ENCODE measurements at regions not wholly inside any gene's neighbourhood (a gene's known extent, or its start where the extent isn't known, plus 50 kb on each side); places are given as distances from the start of the nearest gene placed in this dataset.

DNA sequence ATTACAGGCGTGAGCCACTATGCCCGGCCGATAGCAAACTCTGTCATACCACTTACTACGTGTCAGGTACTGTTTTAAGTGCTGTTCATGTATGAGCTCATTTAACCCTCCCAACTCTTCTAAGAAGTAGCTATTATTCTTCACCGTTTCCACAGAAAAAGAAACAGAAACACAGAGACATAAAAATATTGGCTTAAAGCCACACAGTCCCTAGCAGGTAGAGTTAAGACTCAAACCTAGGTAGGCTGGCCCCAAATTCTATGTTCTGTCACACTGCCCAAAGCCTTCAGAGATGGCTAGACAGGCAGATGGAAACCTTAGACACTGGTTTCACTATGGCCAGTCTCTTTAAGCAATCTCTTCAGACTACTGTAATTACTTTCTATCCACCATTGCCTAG lies 149.8 kb upstream of the KCNMB2 start:
- H3K4me3 Mint-ChIP-seq (ENCODE audit: unreplicated experiment): no peak overlapping the region
- TF ChIP-seq, protein P1, sequence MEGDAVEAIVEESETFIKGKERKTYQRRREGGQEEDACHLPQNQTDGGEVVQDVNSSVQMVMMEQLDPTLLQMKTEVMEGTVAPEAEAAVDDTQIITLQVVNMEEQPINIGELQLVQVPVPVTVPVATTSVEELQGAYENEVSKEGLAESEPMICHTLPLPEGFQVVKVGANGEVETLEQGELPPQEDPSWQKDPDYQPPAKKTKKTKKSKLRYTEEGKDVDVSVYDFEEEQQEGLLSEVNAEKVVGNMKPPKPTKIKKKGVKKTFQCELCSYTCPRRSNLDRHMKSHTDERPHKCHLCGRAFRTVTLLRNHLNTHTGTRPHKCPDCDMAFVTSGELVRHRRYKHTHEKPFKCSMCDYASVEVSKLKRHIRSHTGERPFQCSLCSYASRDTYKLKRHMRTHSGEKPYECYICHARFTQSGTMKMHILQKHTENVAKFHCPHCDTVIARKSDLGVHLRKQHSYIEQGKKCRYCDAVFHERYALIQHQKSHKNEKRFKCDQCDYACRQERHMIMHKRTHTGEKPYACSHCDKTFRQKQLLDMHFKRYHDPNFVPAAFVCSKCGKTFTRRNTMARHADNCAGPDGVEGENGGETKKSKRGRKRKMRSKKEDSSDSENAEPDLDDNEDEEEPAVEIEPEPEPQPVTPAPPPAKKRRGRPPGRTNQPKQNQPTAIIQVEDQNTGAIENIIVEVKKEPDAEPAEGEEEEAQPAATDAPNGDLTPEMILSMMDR (IDR thresholded peaks at IDR 0.05): no peak
- H3K36me3 Mint-ChIP-seq (ENCODE audit: low read depth): no peaks in the 10 kb centered on the region
- no peak for DNase-seq (ENCODE audit: low spot score)
- H3K4me1 Mint-ChIP-seq (ENCODE audit: low read depth): peaks cover 49% of the 10 kb centered on the region
- H3K9me3 Mint-ChIP-seq (ENCODE audit: low read depth): peaks cover 3% of the 10 kb centered on the region
- no peak overlapping the region for H3K27ac Mint-ChIP-seq (ENCODE audit: unreplicated experiment)
- H3K27me3 Mint-ChIP-seq (ENCODE audit: low read depth): no peaks in the 10 kb centered on the region

DNA sequence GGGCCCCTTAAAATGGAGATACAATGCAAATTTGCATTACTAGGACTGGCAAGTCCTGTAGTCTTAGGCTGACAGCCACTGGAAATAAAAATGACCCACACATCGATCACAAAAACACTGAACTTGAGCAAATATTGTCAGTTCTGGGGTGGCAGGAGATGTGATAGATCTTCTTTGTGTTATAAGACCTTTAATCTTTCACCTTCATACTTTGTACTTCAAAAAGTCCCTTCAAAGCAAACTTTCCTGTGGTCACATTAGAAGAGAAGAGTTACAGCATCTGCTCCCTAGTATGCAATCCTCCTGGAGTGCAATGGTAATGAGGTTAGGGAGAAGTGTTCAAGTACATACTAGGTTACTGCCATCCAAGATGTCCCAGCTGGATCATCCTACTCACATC lies 149.4 kb upstream of the KCNMB2 start:
- Mint-ChIP-seq H3K4me3 (ENCODE audit: unreplicated experiment) (no peak overlapping the region), H3K9me3 (ENCODE audit: low read depth) (peaks cover 3% of the 10 kb centered on the region), H3K4me1 (ENCODE audit: low read depth) (peaks cover 44% of the 10 kb centered on the region), H3K27me3 (ENCODE audit: low read depth) (no peaks in the 10 kb centered on the region), H3K36me3 (ENCODE audit: low read depth) (no peaks in the 10 kb centered on the region), H3K27ac (ENCODE audit: unreplicated experiment) (no peak overlapping the region)
- TF ChIP-seq, protein P1 (IDR thresholded peaks at IDR 0.05): no peak
- no peak for DNase-seq (ENCODE audit: low spot score)

DNA sequence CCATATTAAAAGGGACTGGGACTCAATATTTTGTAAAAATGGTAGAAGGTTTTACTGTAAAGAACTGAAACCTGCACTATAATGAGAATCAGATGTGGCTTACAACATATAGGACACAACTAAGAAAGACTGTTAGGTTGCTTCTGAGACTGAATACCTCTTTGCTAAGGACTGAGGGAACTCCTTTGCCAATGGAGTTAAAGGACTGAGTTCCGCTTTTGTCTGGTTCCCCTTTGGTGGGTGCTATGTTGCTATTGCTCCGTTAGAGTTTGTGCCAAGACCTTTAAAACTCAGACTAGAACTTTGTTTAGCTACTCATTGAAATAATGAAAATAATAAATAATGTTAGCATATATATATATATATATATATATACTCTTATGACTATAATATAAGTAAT lies 147.8 kb upstream of the KCNMB2 start:
- H3K27me3 Mint-ChIP-seq (ENCODE audit: low read depth): no peaks in the 10 kb centered on the region
- peaks cover 3% of the 10 kb centered on the region for H3K9me3 Mint-ChIP-seq (ENCODE audit: low read depth)
- no peak for DNase-seq (ENCODE audit: low spot score)
- no peak overlapping the region for H3K4me3 Mint-ChIP-seq (ENCODE audit: unreplicated experiment)
- no peaks in the 10 kb centered on the region for H3K36me3 Mint-ChIP-seq (ENCODE audit: low read depth)
- no peak overlapping the region for H3K27ac Mint-ChIP-seq (ENCODE audit: unreplicated experiment)
- TF ChIP-seq, protein P1 (IDR thresholded peaks at IDR 0.05): no peak
- peaks cover 38% of the 10 kb centered on the region for H3K4me1 Mint-ChIP-seq (ENCODE audit: low read depth)

DNA sequence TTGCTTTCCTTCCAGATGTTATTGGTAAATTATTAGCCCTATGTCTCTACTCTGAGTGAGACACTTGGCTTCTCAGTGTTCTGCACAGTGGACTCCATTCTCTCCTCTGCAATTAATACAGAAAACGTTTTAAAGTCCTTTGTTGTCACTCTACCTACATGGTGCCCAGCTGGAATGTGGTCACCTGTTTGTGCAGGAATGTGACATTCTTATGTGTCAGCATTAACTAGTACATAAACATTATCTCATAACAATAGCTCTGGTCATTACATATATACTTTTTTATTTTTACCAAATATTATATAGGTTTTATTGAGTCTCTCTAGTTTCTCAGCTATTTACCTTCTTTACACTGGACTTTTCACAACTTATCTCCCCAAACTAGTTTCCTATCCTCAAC lies 147.0 kb upstream of the KCNMB2 start:
- Mint-ChIP-seq H3K27me3 (ENCODE audit: low read depth) (no peaks in the 10 kb centered on the region), H3K9me3 (ENCODE audit: low read depth) (peaks cover 6% of the 10 kb centered on the region), H3K36me3 (ENCODE audit: low read depth) (no peaks in the 10 kb centered on the region), H3K4me1 (ENCODE audit: low read depth) (peaks cover 38% of the 10 kb centered on the region), H3K27ac (ENCODE audit: unreplicated experiment) (no peak overlapping the region), H3K4me3 (ENCODE audit: unreplicated experiment) (no peak overlapping the region)
- TF ChIP-seq, protein P1 (IDR thresholded peaks at IDR 0.05): no peak
- DNase-seq (ENCODE audit: low spot score): no peak

DNA sequence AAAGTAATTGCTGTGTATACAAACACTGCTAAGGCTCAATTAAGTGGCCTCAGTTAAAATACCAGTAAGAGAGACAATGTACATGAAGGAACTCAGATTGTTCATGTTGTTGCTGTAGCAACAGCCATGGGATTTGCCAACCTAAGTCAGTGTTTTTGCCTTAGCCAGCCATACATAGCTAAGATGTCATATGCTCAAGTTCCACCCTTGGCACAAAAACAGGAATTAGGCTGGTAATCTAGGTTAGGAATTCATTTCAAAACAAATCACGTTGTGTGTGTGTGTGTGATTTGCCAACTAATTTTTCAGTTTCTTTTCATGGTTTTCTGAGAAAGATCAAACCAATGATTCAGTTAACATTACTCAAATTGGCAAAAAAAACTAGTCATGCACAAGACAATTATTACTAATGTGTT lies 143.7 kb upstream of the KCNMB2 start:
- Mint-ChIP-seq H3K36me3 (ENCODE audit: low read depth) (no peaks in the 10 kb centered on the region), H3K4me3 (ENCODE audit: unreplicated experiment) (no peak overlapping the region), H3K27ac (ENCODE audit: unreplicated experiment) (peak overlapping the region; percentile 70), H3K27me3 (ENCODE audit: low read depth) (no peaks in the 10 kb centered on the region), H3K9me3 (ENCODE audit: low read depth) (peaks cover 6% of the 10 kb centered on the region), H3K4me1 (ENCODE audit: low read depth) (peaks cover 29% of the 10 kb centered on the region)
- TF ChIP-seq, protein P1 (IDR thresholded peaks at IDR 0.05): no peak
- no peak for DNase-seq (ENCODE audit: low spot score)

All from chondrocyte (in vitro differentiated cells).